ENCODE measurements at regions not wholly inside any gene's neighbourhood (a gene's known extent, or its start where the extent isn't known, plus 50 kb on each side); places are given as distances from the start of the nearest gene placed in this dataset.

DNA sequence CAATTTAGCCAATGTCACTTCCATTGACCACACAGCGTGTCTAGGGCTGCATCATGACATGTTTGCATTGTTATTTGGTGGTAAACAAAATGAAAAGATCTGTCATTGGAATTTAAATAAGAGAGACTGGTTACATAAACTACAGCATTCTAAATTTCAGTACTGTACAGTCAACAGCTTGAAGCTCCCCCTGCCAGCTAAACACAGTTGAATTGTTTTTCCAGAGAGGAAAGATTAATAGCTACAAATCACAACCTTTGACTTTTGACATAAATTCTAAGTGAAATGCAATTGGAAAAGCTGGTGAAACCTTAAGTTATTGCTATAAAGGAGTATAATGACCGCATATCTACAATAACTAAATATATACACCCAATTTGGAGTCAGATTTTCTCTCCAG lies 1600.0 kb upstream of the ACVR2A start:
- Mint-ChIP-seq H3K9me3 (no peaks in the 10 kb centered on the region), H3K4me3 (no peak overlapping the region), H3K27me3 (ENCODE audit: insufficient read depth, low read depth, poor library complexity) (no peaks in the 10 kb centered on the region), H3K36me3 (ENCODE audit: low read depth) (no peaks in the 10 kb centered on the region), H3K4me1 (peaks cover 15% of the 10 kb centered on the region), H3K27ac (no peak overlapping the region)
- TF ChIP-seq NANOG (IDR thresholded peaks at IDR 0.05; ENCODE audit: borderline replicate concordance) (no peak), STAT1 (IDR thresholded peaks at IDR 0.05; ENCODE audit: unreplicated experiment) (no peak), POLR2AphosphoS5 (IDR thresholded peaks at IDR 0.05; ENCODE audit: low read depth) (no peak), CREB1 (CRISPR knock-in tag; IDR thresholded peaks at IDR 0.05; ENCODE audit: low read depth) (no peak), ZNF114 (CRISPR knock-in tag; IDR thresholded peaks at IDR 0.05) (no peak), EZH2 (IDR thresholded peaks at IDR 0.05; ENCODE audit: low read depth, unreplicated experiment) (no peak), EZH2phosphoT487 (IDR thresholded peaks at IDR 0.05; ENCODE audit: unreplicated experiment) (no peak), ZNF331 (CRISPR knock-in tag; IDR thresholded peaks at IDR 0.05; ENCODE audit: low read depth) (no peak), JUNB (IDR thresholded peaks at IDR 0.05; ENCODE audit: unreplicated experiment) (no peak)
- TF ChIP-seq, protein P1, sequence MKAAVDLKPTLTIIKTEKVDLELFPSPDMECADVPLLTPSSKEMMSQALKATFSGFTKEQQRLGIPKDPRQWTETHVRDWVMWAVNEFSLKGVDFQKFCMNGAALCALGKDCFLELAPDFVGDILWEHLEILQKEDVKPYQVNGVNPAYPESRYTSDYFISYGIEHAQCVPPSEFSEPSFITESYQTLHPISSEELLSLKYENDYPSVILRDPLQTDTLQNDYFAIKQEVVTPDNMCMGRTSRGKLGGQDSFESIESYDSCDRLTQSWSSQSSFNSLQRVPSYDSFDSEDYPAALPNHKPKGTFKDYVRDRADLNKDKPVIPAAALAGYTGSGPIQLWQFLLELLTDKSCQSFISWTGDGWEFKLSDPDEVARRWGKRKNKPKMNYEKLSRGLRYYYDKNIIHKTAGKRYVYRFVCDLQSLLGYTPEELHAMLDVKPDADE (IDR thresholded peaks at IDR 0.05) = no peak
- TF ChIP-seq, protein P2, sequence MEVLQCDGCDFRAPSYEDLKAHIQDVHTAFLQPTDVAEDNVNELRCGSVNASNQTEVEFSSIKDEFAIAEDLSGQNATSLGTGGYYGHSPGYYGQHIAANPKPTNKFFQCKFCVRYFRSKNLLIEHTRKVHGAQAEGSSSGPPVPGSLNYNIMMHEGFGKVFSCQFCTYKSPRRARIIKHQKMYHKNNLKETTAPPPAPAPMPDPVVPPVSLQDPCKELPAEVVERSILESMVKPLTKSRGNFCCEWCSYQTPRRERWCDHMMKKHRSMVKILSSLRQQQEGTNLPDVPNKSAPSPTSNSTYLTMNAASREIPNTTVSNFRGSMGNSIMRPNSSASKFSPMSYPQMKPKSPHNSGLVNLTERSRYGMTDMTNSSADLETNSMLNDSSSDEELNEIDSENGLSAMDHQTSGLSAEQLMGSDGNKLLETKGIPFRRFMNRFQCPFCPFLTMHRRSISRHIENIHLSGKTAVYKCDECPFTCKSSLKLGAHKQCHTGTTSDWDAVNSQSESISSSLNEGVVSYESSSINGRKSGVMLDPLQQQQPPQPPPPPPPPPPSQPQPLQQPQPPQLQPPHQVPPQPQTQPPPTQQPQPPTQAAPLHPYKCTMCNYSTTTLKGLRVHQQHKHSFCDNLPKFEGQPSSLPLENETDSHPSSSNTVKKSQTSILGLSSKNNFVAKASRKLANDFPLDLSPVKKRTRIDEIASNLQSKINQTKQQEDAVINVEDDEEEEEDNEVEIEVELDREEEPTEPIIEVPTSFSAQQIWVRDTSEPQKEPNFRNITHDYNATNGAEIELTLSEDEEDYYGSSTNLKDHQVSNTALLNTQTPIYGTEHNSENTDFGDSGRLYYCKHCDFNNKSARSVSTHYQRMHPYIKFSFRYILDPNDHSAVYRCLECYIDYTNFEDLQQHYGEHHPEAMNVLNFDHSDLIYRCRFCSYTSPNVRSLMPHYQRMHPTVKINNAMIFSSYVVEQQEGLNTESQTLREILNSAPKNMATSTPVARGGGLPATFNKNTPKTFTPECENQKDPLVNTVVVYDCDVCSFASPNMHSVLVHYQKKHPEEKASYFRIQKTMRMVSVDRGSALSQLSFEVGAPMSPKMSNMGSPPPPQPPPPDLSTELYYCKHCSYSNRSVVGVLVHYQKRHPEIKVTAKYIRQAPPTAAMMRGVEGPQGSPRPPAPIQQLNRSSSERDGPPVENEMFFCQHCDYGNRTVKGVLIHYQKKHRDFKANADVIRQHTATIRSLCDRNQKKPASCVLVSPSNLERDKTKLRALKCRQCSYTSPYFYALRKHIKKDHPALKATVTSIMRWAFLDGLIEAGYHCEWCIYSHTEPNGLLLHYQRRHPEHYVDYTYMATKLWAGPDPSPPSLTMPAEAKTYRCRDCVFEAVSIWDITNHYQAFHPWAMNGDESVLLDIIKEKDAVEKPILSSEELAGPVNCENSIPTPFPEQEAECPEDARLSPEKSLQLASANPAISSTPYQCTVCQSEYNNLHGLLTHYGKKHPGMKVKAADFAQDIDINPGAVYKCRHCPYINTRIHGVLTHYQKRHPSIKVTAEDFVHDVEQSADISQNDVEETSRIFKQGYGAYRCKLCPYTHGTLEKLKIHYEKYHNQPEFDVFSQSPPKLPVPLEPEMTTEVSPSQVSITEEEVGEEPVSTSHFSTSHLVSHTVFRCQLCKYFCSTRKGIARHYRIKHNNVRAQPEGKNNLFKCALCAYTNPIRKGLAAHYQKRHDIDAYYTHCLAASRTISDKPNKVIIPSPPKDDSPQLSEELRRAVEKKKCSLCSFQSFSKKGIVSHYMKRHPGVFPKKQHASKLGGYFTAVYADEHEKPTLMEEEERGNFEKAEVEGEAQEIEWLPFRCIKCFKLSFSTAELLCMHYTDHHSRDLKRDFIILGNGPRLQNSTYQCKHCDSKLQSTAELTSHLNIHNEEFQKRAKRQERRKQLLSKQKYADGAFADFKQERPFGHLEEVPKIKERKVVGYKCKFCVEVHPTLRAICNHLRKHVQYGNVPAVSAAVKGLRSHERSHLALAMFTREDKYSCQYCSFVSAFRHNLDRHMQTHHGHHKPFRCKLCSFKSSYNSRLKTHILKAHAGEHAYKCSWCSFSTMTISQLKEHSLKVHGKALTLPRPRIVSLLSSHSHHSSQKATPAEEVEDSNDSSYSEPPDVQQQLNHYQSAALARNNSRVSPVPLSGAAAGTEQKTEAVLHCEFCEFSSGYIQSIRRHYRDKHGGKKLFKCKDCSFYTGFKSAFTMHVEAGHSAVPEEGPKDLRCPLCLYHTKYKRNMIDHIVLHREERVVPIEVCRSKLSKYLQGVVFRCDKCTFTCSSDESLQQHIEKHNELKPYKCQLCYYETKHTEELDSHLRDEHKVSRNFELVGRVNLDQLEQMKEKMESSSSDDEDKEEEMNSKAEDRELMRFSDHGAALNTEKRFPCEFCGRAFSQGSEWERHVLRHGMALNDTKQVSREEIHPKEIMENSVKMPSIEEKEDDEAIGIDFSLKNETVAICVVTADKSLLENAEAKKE (CRISPR knock-in tag; IDR thresholded peaks at IDR 0.05) = no peak
- TF ChIP-seq, protein P3, sequence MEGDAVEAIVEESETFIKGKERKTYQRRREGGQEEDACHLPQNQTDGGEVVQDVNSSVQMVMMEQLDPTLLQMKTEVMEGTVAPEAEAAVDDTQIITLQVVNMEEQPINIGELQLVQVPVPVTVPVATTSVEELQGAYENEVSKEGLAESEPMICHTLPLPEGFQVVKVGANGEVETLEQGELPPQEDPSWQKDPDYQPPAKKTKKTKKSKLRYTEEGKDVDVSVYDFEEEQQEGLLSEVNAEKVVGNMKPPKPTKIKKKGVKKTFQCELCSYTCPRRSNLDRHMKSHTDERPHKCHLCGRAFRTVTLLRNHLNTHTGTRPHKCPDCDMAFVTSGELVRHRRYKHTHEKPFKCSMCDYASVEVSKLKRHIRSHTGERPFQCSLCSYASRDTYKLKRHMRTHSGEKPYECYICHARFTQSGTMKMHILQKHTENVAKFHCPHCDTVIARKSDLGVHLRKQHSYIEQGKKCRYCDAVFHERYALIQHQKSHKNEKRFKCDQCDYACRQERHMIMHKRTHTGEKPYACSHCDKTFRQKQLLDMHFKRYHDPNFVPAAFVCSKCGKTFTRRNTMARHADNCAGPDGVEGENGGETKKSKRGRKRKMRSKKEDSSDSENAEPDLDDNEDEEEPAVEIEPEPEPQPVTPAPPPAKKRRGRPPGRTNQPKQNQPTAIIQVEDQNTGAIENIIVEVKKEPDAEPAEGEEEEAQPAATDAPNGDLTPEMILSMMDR (conservative IDR thresholded peaks at IDR 0.05; ENCODE audit: low read depth in 2 of 2) = no peak
- TF ChIP-seq, protein P4, sequence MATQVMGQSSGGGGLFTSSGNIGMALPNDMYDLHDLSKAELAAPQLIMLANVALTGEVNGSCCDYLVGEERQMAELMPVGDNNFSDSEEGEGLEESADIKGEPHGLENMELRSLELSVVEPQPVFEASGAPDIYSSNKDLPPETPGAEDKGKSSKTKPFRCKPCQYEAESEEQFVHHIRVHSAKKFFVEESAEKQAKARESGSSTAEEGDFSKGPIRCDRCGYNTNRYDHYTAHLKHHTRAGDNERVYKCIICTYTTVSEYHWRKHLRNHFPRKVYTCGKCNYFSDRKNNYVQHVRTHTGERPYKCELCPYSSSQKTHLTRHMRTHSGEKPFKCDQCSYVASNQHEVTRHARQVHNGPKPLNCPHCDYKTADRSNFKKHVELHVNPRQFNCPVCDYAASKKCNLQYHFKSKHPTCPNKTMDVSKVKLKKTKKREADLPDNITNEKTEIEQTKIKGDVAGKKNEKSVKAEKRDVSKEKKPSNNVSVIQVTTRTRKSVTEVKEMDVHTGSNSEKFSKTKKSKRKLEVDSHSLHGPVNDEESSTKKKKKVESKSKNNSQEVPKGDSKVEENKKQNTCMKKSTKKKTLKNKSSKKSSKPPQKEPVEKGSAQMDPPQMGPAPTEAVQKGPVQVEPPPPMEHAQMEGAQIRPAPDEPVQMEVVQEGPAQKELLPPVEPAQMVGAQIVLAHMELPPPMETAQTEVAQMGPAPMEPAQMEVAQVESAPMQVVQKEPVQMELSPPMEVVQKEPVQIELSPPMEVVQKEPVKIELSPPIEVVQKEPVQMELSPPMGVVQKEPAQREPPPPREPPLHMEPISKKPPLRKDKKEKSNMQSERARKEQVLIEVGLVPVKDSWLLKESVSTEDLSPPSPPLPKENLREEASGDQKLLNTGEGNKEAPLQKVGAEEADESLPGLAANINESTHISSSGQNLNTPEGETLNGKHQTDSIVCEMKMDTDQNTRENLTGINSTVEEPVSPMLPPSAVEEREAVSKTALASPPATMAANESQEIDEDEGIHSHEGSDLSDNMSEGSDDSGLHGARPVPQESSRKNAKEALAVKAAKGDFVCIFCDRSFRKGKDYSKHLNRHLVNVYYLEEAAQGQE (IDR thresholded peaks at IDR 0.05; ENCODE audit: unreplicated experiment) = no peak
- H3K36me3 ChIP-seq (ENCODE audit: insufficient read depth) = no peaks in the 10 kb centered on the region
- H3K79me2 ChIP-seq (replicated peaks; ENCODE audit: insufficient read depth) = no peaks in the 10 kb centered on the region
- H3K4me2 ChIP-seq = no peak overlapping the region
- no peak overlapping the region for H3K4me3 ChIP-seq
- H3K9me2 ChIP-seq (ENCODE audit: insufficient read depth) = no peaks in the 10 kb centered on the region
- no peak overlapping the region for H3K27ac ChIP-seq (ENCODE audit: low read depth)
- no peak overlapping the region for H2AFZ ChIP-seq
- ATAC-seq = no peak
- H3F3A ChIP-seq (replicated peaks; ENCODE audit: low read depth) = no peaks in the 10 kb centered on the region
- no peaks in the 10 kb centered on the region for H3K27me3 ChIP-seq (ENCODE audit: insufficient read depth)
- no peaks in the 10 kb centered on the region for H4K20me1 ChIP-seq (replicated peaks; ENCODE audit: insufficient read depth)
- no peaks in the 10 kb centered on the region; the same call in 1 of the 2 replicates for H3K4me1 ChIP-seq (ENCODE audit: insufficient read depth)
- no peak for DNase-seq (ENCODE audit: low spot score)

All from GM23338 (cell line).